KMS-11 (cell line): ENCODE measurements at regions not wholly inside any gene's neighbourhood (a gene's known extent, or its start where the extent isn't known, plus 50 kb on each side); places are given as distances from the start of the nearest gene placed in this dataset.

Experiments
- H2AFZ ChIP-seq: fragments of 200-600 bp; sonication (generic); 2 replicates; pipeline ENCODE4 v1.6.1; 2016; ENCODE audit warnings: antibody characterized with exemption, mixed run types, low read depth
- H3K27ac ChIP-seq: fragments of 200-600 bp; sonication (generic); 2 replicates; pipeline ENCODE4 v1.6.1; 2016; ENCODE audit warnings: mild to moderate bottlenecking, mixed run types
- H3K27me3 ChIP-seq: fragments of 200-600 bp; sonication (generic); 2 replicates; pipeline ENCODE4 v1.6.1; 2017; ENCODE audit warnings: mild to moderate bottlenecking, low read depth, mixed run types, moderate library complexity; ENCODE audit not compliant: insufficient read depth
- H3K36me3 ChIP-seq: fragments of 200-600 bp; sonication (generic); 2 replicates; pipeline ENCODE4 v1.6.1; 2017; ENCODE audit warnings: mild to moderate bottlenecking, mixed run types; ENCODE audit not compliant: insufficient read depth
- H3K4me1 ChIP-seq: fragments of 200-600 bp; sonication (generic); 2 replicates; pipeline ENCODE4 v1.6.1; 2016; ENCODE audit warnings: mild to moderate bottlenecking, low read depth, mixed run types; ENCODE audit not compliant: poor library complexity, severe bottlenecking
- H3K4me2 ChIP-seq: fragments of 200-600 bp; sonication (generic); 2 replicates; pipeline ENCODE4 v1.7.0; 2016; ENCODE audit warnings: mild to moderate bottlenecking, mixed run types
- H3K4me3 ChIP-seq: fragments of 200-600 bp; sonication (generic); IDR thresholded peaks from 2 replicates; pipeline ENCODE4 v1.6.1; 2017; ENCODE audit warnings: low read depth, low read length, mixed read lengths; ENCODE audit not compliant: insufficient read depth
- H3K79me2 ChIP-seq: fragments of 200-600 bp; sonication (generic); 2 replicates; pipeline ENCODE4 v1.6.1; 2016; ENCODE audit warnings: low read depth, mixed run types; ENCODE audit not compliant: insufficient read depth
- H3K9ac ChIP-seq: fragments of 200-600 bp; sonication (generic); 2 replicates; pipeline ENCODE4 v1.6.1; 2016; ENCODE audit warnings: mild to moderate bottlenecking, mixed run types
- H4K20me1 ChIP-seq: fragments of 200-600 bp; sonication (generic); 2 replicates; pipeline ENCODE4 v1.6.1; 2016; ENCODE audit warnings: mild to moderate bottlenecking, mixed run types; ENCODE audit not compliant: insufficient read depth
- TF ChIP-seq, protein P1 (sequence below): fragments of 200-600 bp; sonication (generic); conservative IDR thresholded peaks from 2 replicates; pipeline ENCODE4 v1.6.1; 2017; ENCODE audit warnings: low read depth, mild to moderate bottlenecking, antibody characterized with exemption, low read length, moderate library complexity, mixed read lengths

DNA sequence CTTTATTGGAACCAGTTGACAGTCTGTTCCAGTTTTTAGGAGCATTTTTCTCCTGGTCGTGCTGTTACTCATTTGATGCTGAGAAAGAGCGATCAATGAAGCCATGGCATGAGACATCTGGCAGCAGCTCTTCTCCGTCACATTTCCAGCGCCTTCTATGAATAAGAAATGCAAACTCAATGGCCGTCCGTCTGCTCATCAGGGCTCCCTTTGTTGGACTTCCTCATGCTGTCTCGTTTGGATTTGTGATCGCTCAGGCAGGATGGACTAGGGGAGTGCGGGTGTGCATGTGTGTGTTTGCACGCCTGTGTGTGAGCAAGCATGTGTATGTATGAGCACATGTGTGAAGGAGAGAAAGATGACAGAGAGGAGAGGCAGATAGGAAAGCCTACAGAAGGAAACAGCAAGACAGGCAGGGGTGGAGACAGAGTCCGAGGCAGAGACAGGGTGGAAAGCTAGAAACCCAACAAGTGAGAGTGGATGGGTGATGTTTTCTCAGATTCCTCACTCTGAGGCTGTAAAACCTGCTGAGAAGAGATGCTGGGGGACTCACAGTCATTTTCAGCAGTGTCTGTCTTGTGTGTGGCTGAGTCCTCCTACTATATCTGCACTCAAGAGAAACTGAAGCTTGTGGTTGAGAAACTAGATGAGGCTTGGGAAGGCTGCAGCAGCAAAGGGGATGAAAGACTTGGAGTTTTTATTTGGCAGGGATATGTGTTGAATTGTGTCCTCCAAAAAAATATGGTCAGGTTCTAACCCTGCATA, 56.0 kb upstream of the CLMP start:
- H3K36me3 ChIP-seq: no peaks in the 10 kb centered on the region
- no peak overlapping the region for H3K27ac ChIP-seq
- H3K4me3 ChIP-seq: no peak overlapping the region
- no peaks in the 10 kb centered on the region for H4K20me1 ChIP-seq
- H3K4me2 ChIP-seq: no peak overlapping the region
- H3K4me1 ChIP-seq: peaks cover 9% of the 10 kb centered on the region
- H3K79me2 ChIP-seq: no peaks in the 10 kb centered on the region
- no peaks in the 10 kb centered on the region for H3K27me3 ChIP-seq
- no peak overlapping the region for H3K9ac ChIP-seq
- TF ChIP-seq, protein P1, sequence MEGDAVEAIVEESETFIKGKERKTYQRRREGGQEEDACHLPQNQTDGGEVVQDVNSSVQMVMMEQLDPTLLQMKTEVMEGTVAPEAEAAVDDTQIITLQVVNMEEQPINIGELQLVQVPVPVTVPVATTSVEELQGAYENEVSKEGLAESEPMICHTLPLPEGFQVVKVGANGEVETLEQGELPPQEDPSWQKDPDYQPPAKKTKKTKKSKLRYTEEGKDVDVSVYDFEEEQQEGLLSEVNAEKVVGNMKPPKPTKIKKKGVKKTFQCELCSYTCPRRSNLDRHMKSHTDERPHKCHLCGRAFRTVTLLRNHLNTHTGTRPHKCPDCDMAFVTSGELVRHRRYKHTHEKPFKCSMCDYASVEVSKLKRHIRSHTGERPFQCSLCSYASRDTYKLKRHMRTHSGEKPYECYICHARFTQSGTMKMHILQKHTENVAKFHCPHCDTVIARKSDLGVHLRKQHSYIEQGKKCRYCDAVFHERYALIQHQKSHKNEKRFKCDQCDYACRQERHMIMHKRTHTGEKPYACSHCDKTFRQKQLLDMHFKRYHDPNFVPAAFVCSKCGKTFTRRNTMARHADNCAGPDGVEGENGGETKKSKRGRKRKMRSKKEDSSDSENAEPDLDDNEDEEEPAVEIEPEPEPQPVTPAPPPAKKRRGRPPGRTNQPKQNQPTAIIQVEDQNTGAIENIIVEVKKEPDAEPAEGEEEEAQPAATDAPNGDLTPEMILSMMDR: no peak
- no peak overlapping the region for H2AFZ ChIP-seq

DNA sequence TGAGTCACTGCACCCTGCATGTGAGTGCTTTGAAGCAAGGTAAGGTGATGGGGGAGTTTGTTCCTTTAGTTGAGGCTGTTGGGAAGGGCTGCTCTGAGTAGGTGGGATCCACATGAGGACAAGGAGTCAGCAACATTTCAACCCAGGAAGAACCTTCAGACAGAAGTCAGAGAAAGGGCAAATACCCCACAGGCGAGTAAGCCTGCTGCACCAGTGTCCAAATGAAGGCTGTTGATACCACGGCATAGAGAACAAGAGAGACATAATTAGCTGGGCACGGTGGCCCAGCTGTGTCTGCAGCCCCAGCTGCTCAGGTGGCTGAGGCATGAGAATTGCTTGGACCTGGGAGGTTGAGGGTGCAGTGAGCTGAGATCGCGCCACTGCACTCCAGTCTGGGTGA, 54.3 kb upstream of the CLMP start:
- Histone ChIP-seq H3K27ac (no peak overlapping the region), H3K27me3 (no peaks in the 10 kb centered on the region), H4K20me1 (no peaks in the 10 kb centered on the region), H3K4me3 (no peak overlapping the region), H3K4me2 (no peak overlapping the region), H3K79me2 (no peaks in the 10 kb centered on the region), H3K4me1 (peaks cover 9% of the 10 kb centered on the region), H3K9ac (no peak overlapping the region), H3K36me3 (no peaks in the 10 kb centered on the region), H2AFZ (no peak overlapping the region)
- TF ChIP-seq, protein P1: no peak

DNA sequence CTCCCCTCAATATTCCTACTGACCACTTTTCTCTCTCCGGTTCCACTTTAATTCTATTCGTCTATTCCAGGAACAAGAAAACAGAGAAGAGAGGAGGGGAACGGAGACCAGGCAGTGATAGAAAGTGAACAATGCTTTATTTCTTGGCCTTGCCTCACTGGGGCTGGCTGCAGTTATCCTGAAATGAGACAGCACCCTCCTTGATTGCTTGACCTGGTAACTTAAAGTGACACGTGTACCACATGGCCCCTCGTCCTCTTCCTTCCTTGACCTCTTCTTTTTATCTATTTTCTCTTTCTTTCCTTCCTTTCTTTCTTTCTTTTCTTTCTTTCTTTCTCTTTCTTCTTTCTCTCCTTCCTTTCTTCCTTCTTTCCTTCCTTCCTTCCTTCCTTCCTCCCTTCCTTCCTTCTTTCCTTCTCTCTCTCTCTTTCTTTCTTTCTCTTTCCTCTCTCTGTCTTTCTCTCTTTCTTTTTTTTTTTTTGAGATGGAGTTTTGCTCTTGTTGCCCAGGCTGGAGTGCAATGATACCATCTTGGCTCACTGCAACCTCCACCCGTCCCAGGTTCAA, 52.8 kb upstream of the CLMP start:
- Histone ChIP-seq H4K20me1 (no peaks in the 10 kb centered on the region), H3K36me3 (no peaks in the 10 kb centered on the region), H3K4me2 (no peak overlapping the region), H3K79me2 (no peaks in the 10 kb centered on the region), H3K27ac (no peak overlapping the region), H3K9ac (no peak overlapping the region), H3K4me1 (no peaks in the 10 kb centered on the region), H3K27me3 (no peaks in the 10 kb centered on the region), H2AFZ (no peak overlapping the region), H3K4me3 (no peak overlapping the region)
- TF ChIP-seq, protein P1: no peak

DNA sequence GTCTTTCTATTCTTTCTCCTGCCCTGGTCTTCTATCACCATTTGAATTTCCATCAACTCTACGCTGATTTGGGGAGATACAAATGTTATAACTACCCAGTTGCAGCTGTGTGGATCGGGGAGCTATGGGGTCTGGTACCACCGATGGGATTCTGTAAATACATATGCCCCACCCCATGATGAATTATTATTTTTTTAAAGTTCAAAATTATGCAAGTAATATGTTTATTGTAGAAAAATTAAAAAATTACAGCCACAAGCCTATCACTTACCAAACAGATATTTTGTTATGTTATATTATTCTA, 52.4 kb upstream of the CLMP start:
- TF ChIP-seq, protein P1: peak; percentile 40; the same call in 1 of the 2 replicates
- H3K9ac ChIP-seq: no peak overlapping the region
- H3K36me3 ChIP-seq: no peaks in the 10 kb centered on the region
- no peaks in the 10 kb centered on the region for H4K20me1 ChIP-seq
- no peak overlapping the region for H3K27ac ChIP-seq
- no peak overlapping the region for H2AFZ ChIP-seq
- no peaks in the 10 kb centered on the region for H3K4me1 ChIP-seq
- H3K27me3 ChIP-seq: no peaks in the 10 kb centered on the region
- no peak overlapping the region for H3K4me2 ChIP-seq
- no peaks in the 10 kb centered on the region for H3K79me2 ChIP-seq
- H3K4me3 ChIP-seq: no peak overlapping the region
